ENCODE measurements at regions not wholly inside any gene's neighbourhood (a gene's known extent, or its start where the extent isn't known, plus 50 kb on each side); places are given as distances from the start of the nearest gene placed in this dataset.

DNA sequence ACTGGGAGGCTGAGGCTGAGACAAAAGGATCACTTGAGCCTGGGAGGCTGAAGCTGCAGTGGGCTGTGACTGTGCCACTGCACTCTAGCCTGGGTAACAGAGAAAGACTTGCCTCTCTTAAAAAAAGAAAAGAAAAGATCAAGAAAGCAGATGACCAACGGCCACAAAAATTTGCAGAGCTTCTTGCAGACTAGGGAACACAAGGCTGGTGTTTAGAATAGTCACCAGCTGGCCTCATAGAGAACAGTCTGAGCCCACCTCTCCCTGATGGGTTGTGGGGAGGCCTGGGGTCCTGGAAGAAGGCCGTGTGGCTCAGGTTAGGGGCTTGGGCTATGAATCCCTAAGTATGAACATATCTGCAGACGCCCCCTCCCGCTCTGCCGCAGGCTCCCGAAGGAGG, 73.7 kb upstream of the MED9 start (continued):
- TF ChIP-seq, protein P1, sequence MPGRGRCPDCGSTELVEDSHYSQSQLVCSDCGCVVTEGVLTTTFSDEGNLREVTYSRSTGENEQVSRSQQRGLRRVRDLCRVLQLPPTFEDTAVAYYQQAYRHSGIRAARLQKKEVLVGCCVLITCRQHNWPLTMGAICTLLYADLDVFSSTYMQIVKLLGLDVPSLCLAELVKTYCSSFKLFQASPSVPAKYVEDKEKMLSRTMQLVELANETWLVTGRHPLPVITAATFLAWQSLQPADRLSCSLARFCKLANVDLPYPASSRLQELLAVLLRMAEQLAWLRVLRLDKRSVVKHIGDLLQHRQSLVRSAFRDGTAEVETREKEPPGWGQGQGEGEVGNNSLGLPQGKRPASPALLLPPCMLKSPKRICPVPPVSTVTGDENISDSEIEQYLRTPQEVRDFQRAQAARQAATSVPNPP (IDR thresholded peaks at IDR 0.05; ENCODE audit: borderline replicate concordance, insufficient read depth, insufficient read length): no peak
- TF ChIP-seq ZBTB7A (IDR thresholded peaks at IDR 0.05; ENCODE audit: borderline replicate concordance, control insufficient read depth, low read depth, low read length) (no peak), SOX6 (IDR thresholded peaks at IDR 0.05) (no peak), ZNF707 (CRISPR knock-in tag; conservative IDR thresholded peaks at IDR 0.05) (no peak), CREBBP (IDR thresholded peaks at IDR 0.05; ENCODE audit: low read depth, low read length) (no peak), MXI1 (IDR thresholded peaks at IDR 0.05; ENCODE audit: low read depth, low read length) (no peak), JUNB (CRISPR knock-in tag; conservative IDR thresholded peaks at IDR 0.05) (no peak), CCNT2 (IDR thresholded peaks at IDR 0.05; ENCODE audit: borderline replicate concordance, extremely low read depth, insufficient read length, low read depth, low read length) (no peak)
- TF ChIP-seq, protein P2, sequence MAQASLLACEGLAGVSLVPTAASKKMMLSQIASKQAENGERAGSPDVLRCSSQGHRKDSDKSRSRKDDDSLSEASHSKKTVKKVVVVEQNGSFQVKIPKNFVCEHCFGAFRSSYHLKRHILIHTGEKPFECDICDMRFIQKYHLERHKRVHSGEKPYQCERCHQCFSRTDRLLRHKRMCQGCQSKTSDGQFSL (CRISPR knock-in tag; IDR thresholded peaks at IDR 0.05): no peak
- TF ChIP-seq, protein P2 (tag; IDR thresholded peaks at IDR 0.05): no peak
- TF ChIP-seq, protein P3, sequence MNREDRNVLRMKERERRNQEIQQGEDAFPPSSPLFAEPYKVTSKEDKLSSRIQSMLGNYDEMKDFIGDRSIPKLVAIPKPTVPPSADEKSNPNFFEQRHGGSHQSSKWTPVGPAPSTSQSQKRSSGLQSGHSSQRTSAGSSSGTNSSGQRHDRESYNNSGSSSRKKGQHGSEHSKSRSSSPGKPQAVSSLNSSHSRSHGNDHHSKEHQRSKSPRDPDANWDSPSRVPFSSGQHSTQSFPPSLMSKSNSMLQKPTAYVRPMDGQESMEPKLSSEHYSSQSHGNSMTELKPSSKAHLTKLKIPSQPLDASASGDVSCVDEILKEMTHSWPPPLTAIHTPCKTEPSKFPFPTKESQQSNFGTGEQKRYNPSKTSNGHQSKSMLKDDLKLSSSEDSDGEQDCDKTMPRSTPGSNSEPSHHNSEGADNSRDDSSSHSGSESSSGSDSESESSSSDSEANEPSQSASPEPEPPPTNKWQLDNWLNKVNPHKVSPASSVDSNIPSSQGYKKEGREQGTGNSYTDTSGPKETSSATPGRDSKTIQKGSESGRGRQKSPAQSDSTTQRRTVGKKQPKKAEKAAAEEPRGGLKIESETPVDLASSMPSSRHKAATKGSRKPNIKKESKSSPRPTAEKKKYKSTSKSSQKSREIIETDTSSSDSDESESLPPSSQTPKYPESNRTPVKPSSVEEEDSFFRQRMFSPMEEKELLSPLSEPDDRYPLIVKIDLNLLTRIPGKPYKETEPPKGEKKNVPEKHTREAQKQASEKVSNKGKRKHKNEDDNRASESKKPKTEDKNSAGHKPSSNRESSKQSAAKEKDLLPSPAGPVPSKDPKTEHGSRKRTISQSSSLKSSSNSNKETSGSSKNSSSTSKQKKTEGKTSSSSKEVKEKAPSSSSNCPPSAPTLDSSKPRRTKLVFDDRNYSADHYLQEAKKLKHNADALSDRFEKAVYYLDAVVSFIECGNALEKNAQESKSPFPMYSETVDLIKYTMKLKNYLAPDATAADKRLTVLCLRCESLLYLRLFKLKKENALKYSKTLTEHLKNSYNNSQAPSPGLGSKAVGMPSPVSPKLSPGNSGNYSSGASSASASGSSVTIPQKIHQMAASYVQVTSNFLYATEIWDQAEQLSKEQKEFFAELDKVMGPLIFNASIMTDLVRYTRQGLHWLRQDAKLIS (CRISPR knock-in tag; IDR thresholded peaks at IDR 0.05): no peak
